Endodermal cell (in vitro differentiated cells): ENCODE measurements at regions not wholly inside any gene's neighbourhood (a gene's known extent, or its start where the extent isn't known, plus 50 kb on each side); places are given as distances from the start of the nearest gene placed in this dataset.

ENCODE experiments used
- DNase-seq: peaks from one replicate; pipeline ENCODE4 v3.0.0-alpha.2; 2017
- H3K27ac ChIP-seq: 2 replicates; pipeline ENCODE4 v1.5.1; 2013; ENCODE audit warnings: mild to moderate bottlenecking, low read depth, low read length, moderate library complexity
- H3K27me3 ChIP-seq: 2 replicates; pipeline ENCODE4 v1.6.1; 2013; ENCODE audit warnings: mild to moderate bottlenecking, low read length, moderate library complexity; ENCODE audit not compliant: insufficient read depth, control insufficient read depth, poor library complexity, severe bottlenecking
- H3K36me3 ChIP-seq: 2 replicates; pipeline ENCODE4 v1.7.0; 2013; ENCODE audit warnings: mild to moderate bottlenecking, low read length, moderate library complexity; ENCODE audit not compliant: control insufficient read depth, insufficient read depth
- H3K4me1 ChIP-seq: one replicate; pipeline ENCODE4 v1.7.0; 2013; ENCODE audit warnings: low read length; ENCODE audit not compliant: control insufficient read depth, insufficient read depth
- H3K4me3 ChIP-seq: 2 replicates; pipeline ENCODE4 v1.5.1; 2013; ENCODE audit warnings: mild to moderate bottlenecking, low read length, moderate library complexity
- H3K9ac ChIP-seq: 2 replicates; pipeline ENCODE4 v1.6.1; 2013; ENCODE audit warnings: mild to moderate bottlenecking, low read length, moderate library complexity; ENCODE audit not compliant: poor library complexity, severe bottlenecking; ENCODE audit errors: extremely low read depth
- H3K9me3 ChIP-seq: 2 replicates; pipeline ENCODE4 v1.6.1; 2013; ENCODE audit warnings: mild to moderate bottlenecking, low read length, moderate library complexity; ENCODE audit not compliant: control insufficient read depth
- H3K27ac Mint-ChIP-seq: 2 replicates; pipeline ENCODE4 v1.8.0; 2020; ENCODE audit warnings: mixed read lengths
- H3K27me3 Mint-ChIP-seq: 2 replicates; pipeline ENCODE4 v1.8.0; 2021; ENCODE audit warnings: mild to moderate bottlenecking, mixed read lengths; ENCODE audit not compliant: insufficient read depth
- H3K36me3 Mint-ChIP-seq: 2 replicates; pipeline ENCODE4 v1.8.0; 2020; ENCODE audit warnings: low read depth, mixed read lengths
- H3K4me1 Mint-ChIP-seq: 2 replicates; pipeline ENCODE4 v1.8.0; 2020; ENCODE audit warnings: mixed read lengths
- H3K4me3 Mint-ChIP-seq: 2 replicates; pipeline ENCODE4 v1.8.0; 2020; ENCODE audit warnings: mild to moderate bottlenecking, moderate library complexity, mixed read lengths
- H3K9me3 Mint-ChIP-seq: 2 replicates; pipeline ENCODE4 v1.8.0; 2020; ENCODE audit warnings: mild to moderate bottlenecking, mixed read lengths
- WGBS, 2 experiments: methylation state at CpG; one replicate each; pipeline versions ENCODE4 v1.1.5 to v1.1.7; 2013; ENCODE audit warnings: missing lambda C conversion rate in 2 of 2, mixed read lengths in 1 of 2; ENCODE audit not compliant: insufficient coverage in 1 of 2, insufficient read length in 1 of 2; 5-methylcytosine and 5-hydroxymethylcytosine counted together
- TF ChIP-seq, protein P1 (sequence below): fragments of 200-600 bp; sonication (generic); conservative IDR thresholded peaks from 2 replicates; pipeline ENCODE4 v1.5.0; 2021; ENCODE audit warnings: antibody characterized with exemption, mild to moderate bottlenecking

DNA sequence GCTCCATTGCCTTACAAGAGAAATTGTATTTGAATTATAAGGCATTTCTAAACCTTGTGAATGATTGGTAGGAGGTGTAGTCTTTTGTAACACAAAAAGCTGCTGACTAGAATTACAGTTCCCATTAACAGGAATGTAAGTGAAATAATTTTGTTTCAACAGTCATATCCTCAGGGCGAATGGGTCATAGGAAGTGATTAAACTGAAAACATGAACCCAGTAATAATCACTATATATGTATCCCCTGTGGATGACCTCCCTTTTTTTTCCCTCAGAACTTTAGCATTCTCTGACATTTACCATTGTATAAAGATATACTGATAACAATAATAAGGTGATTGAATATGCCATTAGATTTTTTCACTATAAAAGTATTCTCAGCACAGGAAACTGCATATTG is 312.3 kb downstream of the ATP23 start:
- Mint-ChIP-seq H3K27ac (no peak overlapping the region), H3K4me1 (peaks cover 8% of the 10 kb centered on the region), H3K9me3 (no peaks in the 10 kb centered on the region), H3K27me3 (no peaks in the 10 kb centered on the region), H3K4me3 (no peak overlapping the region), H3K36me3 (no peaks in the 10 kb centered on the region)
- H3K27me3 ChIP-seq: no peaks in the 10 kb centered on the region
- TF ChIP-seq, protein P1, sequence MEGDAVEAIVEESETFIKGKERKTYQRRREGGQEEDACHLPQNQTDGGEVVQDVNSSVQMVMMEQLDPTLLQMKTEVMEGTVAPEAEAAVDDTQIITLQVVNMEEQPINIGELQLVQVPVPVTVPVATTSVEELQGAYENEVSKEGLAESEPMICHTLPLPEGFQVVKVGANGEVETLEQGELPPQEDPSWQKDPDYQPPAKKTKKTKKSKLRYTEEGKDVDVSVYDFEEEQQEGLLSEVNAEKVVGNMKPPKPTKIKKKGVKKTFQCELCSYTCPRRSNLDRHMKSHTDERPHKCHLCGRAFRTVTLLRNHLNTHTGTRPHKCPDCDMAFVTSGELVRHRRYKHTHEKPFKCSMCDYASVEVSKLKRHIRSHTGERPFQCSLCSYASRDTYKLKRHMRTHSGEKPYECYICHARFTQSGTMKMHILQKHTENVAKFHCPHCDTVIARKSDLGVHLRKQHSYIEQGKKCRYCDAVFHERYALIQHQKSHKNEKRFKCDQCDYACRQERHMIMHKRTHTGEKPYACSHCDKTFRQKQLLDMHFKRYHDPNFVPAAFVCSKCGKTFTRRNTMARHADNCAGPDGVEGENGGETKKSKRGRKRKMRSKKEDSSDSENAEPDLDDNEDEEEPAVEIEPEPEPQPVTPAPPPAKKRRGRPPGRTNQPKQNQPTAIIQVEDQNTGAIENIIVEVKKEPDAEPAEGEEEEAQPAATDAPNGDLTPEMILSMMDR: no peak
- WGBS, 2 experiments: 75% methylated on average over 1 of the region's 1 CpG; no CpG with 5 or more reads in 1 of the 2 experiments
- DNase-seq: no peak
- no peak overlapping the region for H3K9ac ChIP-seq
- H3K36me3 ChIP-seq: no peaks in the 10 kb centered on the region
- no peak overlapping the region for H3K27ac ChIP-seq
- H3K4me1 ChIP-seq: peaks cover 3% of the 10 kb centered on the region
- no peaks in the 10 kb centered on the region for H3K9me3 ChIP-seq
- H3K4me3 ChIP-seq: no peak overlapping the region

- H3K9me3 ChIP-seq: no peaks in the 10 kb centered on the region
- TF ChIP-seq, protein P1: no peak
- H3K9ac ChIP-seq: no peak overlapping the region
- H3K36me3 ChIP-seq: no peaks in the 10 kb centered on the region
- Mint-ChIP-seq H3K27me3 (no peaks in the 10 kb centered on the region), H3K27ac (no peak overlapping the region), H3K4me1 (peaks cover 7% of the 10 kb centered on the region), H3K4me3 (no peak overlapping the region), H3K36me3 (no peaks in the 10 kb centered on the region), H3K9me3 (no peaks in the 10 kb centered on the region)
- no peaks in the 10 kb centered on the region for H3K27me3 ChIP-seq
- no peak overlapping the region for H3K4me3 ChIP-seq
- no peak overlapping the region for H3K27ac ChIP-seq
- DNase-seq: no peak
- 88% methylated on average over 1 of the region's 1 CpG; no CpG with 5 or more reads in 1 of the 2 experiments for WGBS, 2 experiments
- peaks cover 3% of the 10 kb centered on the region for H3K4me1 ChIP-seq
These were observed 313.2 kb downstream of the ATP23 start for GRCh38 chr12:58254463-58255100.

DNA sequence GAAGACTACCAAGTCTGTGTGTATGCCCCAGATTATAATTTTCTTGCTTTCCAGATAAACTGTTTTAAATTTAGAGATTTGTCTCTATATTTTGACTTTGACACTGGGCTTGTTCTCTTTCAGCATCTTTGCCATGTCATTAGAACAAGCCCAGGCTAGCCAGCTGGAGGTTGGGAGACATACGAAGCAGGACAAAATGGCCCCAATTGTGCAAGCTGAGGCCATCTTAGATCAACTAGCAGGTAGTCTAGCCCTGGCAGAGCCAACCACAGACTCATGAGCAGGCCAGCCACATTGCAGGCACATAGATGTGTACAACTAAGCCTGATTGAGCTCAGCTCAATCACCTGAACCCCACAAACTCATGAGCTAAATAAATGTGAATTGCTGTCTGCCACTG is 321.4 kb downstream of the ATP23 start:
- Mint-ChIP-seq H3K36me3 (no peaks in the 10 kb centered on the region), H3K4me1 (peaks cover 5% of the 10 kb centered on the region), H3K27me3 (no peaks in the 10 kb centered on the region), H3K9me3 (peaks cover 11% of the 10 kb centered on the region), H3K27ac (no peak overlapping the region), H3K4me3 (no peak overlapping the region)
- Histone ChIP-seq H3K27me3 (no peaks in the 10 kb centered on the region), H3K27ac (no peak overlapping the region), H3K9ac (no peak overlapping the region), H3K9me3 (peaks cover 11% of the 10 kb centered on the region), H3K4me1 (no peaks in the 10 kb centered on the region), H3K4me3 (no peak overlapping the region), H3K36me3 (no peaks in the 10 kb centered on the region)
- 83 to 87% methylated on average over 1 of the region's 1 CpG for WGBS, 2 experiments
- DNase-seq: no peak
- TF ChIP-seq, protein P1: no peak
